PC-9 (cell line): ENCODE measurements at regions not wholly inside any gene's neighbourhood (a gene's known extent, or its start where the extent isn't known, plus 50 kb on each side); places are given as distances from the start of the nearest gene placed in this dataset.

ENCODE experiments used
- EZH2 ChIP-seq: fragments of 200-600 bp; sonication (generic); IDR thresholded peaks from 2 replicates; pipeline ENCODE4 v1.8.0; 2017; ENCODE audit warnings: antibody characterized with exemption, low read depth
- TF ChIP-seq, protein P1 (sequence below): fragments of 200-600 bp; sonication (generic); conservative IDR thresholded peaks from 2 replicates; pipeline ENCODE4 v1.6.1; 2017; ENCODE audit warnings: mixed run types, antibody characterized with exemption, mild to moderate bottlenecking, moderate library complexity

- TF ChIP-seq, protein P1, sequence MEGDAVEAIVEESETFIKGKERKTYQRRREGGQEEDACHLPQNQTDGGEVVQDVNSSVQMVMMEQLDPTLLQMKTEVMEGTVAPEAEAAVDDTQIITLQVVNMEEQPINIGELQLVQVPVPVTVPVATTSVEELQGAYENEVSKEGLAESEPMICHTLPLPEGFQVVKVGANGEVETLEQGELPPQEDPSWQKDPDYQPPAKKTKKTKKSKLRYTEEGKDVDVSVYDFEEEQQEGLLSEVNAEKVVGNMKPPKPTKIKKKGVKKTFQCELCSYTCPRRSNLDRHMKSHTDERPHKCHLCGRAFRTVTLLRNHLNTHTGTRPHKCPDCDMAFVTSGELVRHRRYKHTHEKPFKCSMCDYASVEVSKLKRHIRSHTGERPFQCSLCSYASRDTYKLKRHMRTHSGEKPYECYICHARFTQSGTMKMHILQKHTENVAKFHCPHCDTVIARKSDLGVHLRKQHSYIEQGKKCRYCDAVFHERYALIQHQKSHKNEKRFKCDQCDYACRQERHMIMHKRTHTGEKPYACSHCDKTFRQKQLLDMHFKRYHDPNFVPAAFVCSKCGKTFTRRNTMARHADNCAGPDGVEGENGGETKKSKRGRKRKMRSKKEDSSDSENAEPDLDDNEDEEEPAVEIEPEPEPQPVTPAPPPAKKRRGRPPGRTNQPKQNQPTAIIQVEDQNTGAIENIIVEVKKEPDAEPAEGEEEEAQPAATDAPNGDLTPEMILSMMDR = no peak
- TF ChIP-seq EZH2 = no peak
Measured at GRCh38 chr10:128322950-128323349, 196.7 kb upstream of the MKI67 start.
